Parathyroid adenoma (tissue), 2 donors: ENCODE measurements at regions not wholly inside any gene's neighbourhood (a gene's known extent, or its start where the extent isn't known, plus 50 kb on each side); places are given as distances from the start of the nearest gene placed in this dataset.
"Not testable (repeated sequence)": the region's sequence is repeated elsewhere in the genome, so short reads cannot be mapped to it uniquely, and the experiment has no call there.

Experiments
- H2AFZ ChIP-seq: fragments of 300-600 bp; sonication (generic); one replicate; pipeline ENCODE4 v1.7.0; 2017; ENCODE audit warnings: antibody characterized with exemption, mild to moderate bottlenecking
- H3K27ac ChIP-seq: fragments of 300-600 bp; sonication (generic); one replicate; pipeline ENCODE4 v1.7.0; 2017
- H3K27me3 ChIP-seq: fragments of 300-600 bp; sonication (generic); one replicate; pipeline ENCODE4 v1.7.0; 2017; ENCODE audit warnings: low read length; ENCODE audit not compliant: control insufficient read depth, insufficient read depth
- H3K36me3 ChIP-seq: fragments of 300-600 bp; sonication (generic); one replicate; pipeline ENCODE4 v1.7.0; 2017; ENCODE audit warnings: low read length; ENCODE audit not compliant: control insufficient read depth, insufficient read depth
- H3K4me1 ChIP-seq: fragments of 300-600 bp; sonication (generic); one replicate; pipeline ENCODE4 v1.7.0; 2017; ENCODE audit warnings: control low read depth
- H3K4me2 ChIP-seq: fragments of 300-600 bp; sonication (generic); one replicate; pipeline ENCODE4 v1.7.0; 2017; ENCODE audit warnings: low read length
- H3K4me3 ChIP-seq: fragments of 300-600 bp; sonication (generic); one replicate; pipeline ENCODE4 v1.7.0; 2017; ENCODE audit warnings: low read depth, low read length
- H3K79me2 ChIP-seq: fragments of 300-600 bp; sonication (generic); one replicate; pipeline ENCODE4 v1.7.0; 2017; ENCODE audit warnings: control low read depth
- H3K9ac ChIP-seq: fragments of 300-600 bp; sonication (generic); one replicate; pipeline ENCODE4 v1.7.0; 2017; ENCODE audit warnings: mild to moderate bottlenecking
- H3K9me3 ChIP-seq: fragments of 300-600 bp; sonication (generic); one replicate; pipeline ENCODE4 v1.7.0; 2017; ENCODE audit warnings: low read length; ENCODE audit not compliant: control insufficient read depth
- CTCF ChIP-seq: fragments of 300-600 bp; sonication (generic); IDR thresholded peaks from one replicate; pipeline ENCODE4 v1.7.0; 2017; ENCODE audit warnings: antibody characterized with exemption, mild to moderate bottlenecking
- donor health status: primary hyperparathyroidism.

GRCh38 chr1:194644528-194644927 is 1458.1 kb upstream of the B3GALT2 start:
- no peaks in the 10 kb centered on the region for H3K9me3 ChIP-seq
- H3K4me1 ChIP-seq = no peaks in the 10 kb centered on the region
- H3K27me3 ChIP-seq = no peaks in the 10 kb centered on the region
- no peak overlapping the region for H3K4me2 ChIP-seq
- no peaks in the 10 kb centered on the region for H3K79me2 ChIP-seq
- H3K36me3 ChIP-seq = no peaks in the 10 kb centered on the region
- TF ChIP-seq CTCF = no peak
- H3K4me3 ChIP-seq = no peak overlapping the region
- H3K27ac ChIP-seq = no peak overlapping the region
- H2AFZ ChIP-seq = no peak overlapping the region
- H3K9ac ChIP-seq = no peak overlapping the region

GRCh38 chr1:194640322-194640721 is 1453.9 kb upstream of the B3GALT2 start:
- Histone ChIP-seq H3K27me3 (no peaks in the 10 kb centered on the region), H3K9ac (no peak overlapping the region), H3K79me2 (no peaks in the 10 kb centered on the region), H2AFZ (no peak overlapping the region), H3K4me2 (no peak overlapping the region), H3K27ac (no peak overlapping the region), H3K9me3 (no peaks in the 10 kb centered on the region), H3K4me1 (no peaks in the 10 kb centered on the region), H3K36me3 (no peaks in the 10 kb centered on the region), H3K4me3 (no peak overlapping the region)
- TF ChIP-seq CTCF = no peak

GRCh38 chr1:194629011-194629410 is 1442.6 kb upstream of the B3GALT2 start:
- no peaks in the 10 kb centered on the region for H3K27me3 ChIP-seq
- TF ChIP-seq CTCF = no peak
- no peak overlapping the region for H3K27ac ChIP-seq
- no peak overlapping the region for H3K4me2 ChIP-seq
- H3K9ac ChIP-seq = no peak overlapping the region
- H3K36me3 ChIP-seq = no peaks in the 10 kb centered on the region
- H3K4me1 ChIP-seq = no peaks in the 10 kb centered on the region
- H3K79me2 ChIP-seq = no peaks in the 10 kb centered on the region
- no peak overlapping the region for H3K4me3 ChIP-seq
- H3K9me3 ChIP-seq = no peaks in the 10 kb centered on the region
- H2AFZ ChIP-seq = no peak overlapping the region

- H3K4me2 ChIP-seq = no peak overlapping the region
- H3K27me3 ChIP-seq = no peaks in the 10 kb centered on the region
- H2AFZ ChIP-seq = no peak overlapping the region
- no peaks in the 10 kb centered on the region for H3K79me2 ChIP-seq
- no peak overlapping the region for H3K4me3 ChIP-seq
- TF ChIP-seq CTCF = no peak
- no peaks in the 10 kb centered on the region for H3K4me1 ChIP-seq
- H3K36me3 ChIP-seq = no peaks in the 10 kb centered on the region
- no peak overlapping the region for H3K9ac ChIP-seq
- H3K27ac ChIP-seq = no peak overlapping the region
- no peaks in the 10 kb centered on the region for H3K9me3 ChIP-seq
These were observed 1438.4 kb upstream of the B3GALT2 start for GRCh38 chr1:194624833-194625232.

- H3K4me3 ChIP-seq = no peak overlapping the region
- H3K36me3 ChIP-seq = no peaks in the 10 kb centered on the region
- no peaks in the 10 kb centered on the region for H3K27me3 ChIP-seq
- H3K4me2 ChIP-seq = no peak overlapping the region
- no peak overlapping the region for H3K9ac ChIP-seq
- TF ChIP-seq CTCF = no peak
- H3K79me2 ChIP-seq = no peaks in the 10 kb centered on the region
- H2AFZ ChIP-seq = no peak overlapping the region
- H3K4me1 ChIP-seq = no peaks in the 10 kb centered on the region
- H3K27ac ChIP-seq = no peak overlapping the region
- H3K9me3 ChIP-seq = no peaks in the 10 kb centered on the region
These were observed 1431.7 kb upstream of the B3GALT2 start for GRCh38 chr1:194618101-194618500.

GRCh38 chr1:194617272-194617671 is 1430.9 kb upstream of the B3GALT2 start:
- H3K9me3 ChIP-seq, H3K4me3 ChIP-seq, H3K4me2 ChIP-seq, H3K9ac ChIP-seq, H3K27ac ChIP-seq, H3K79me2 ChIP-seq, H2AFZ ChIP-seq, H3K27me3 ChIP-seq, H3K4me1 ChIP-seq, H3K36me3 ChIP-seq: not testable (repeated sequence)
